GM23338 (cell line): ENCODE measurements at regions not wholly inside any gene's neighbourhood (a gene's known extent, or its start where the extent isn't known, plus 50 kb on each side); places are given as distances from the start of the nearest gene placed in this dataset.

Experiments
- CTCF ChIP-seq, 2 experiments: fragments of 200-600 bp in 1 of 2; sonication (generic) in 1 of 2; conservative IDR thresholded peaks; 2 replicates each; pipeline versions ENCODE4 v1.5.1 to v1.6.1; 2016 to 2017; ENCODE audit warnings: antibody characterized with exemption in 2 of 2, low read depth in 2 of 2, mild to moderate bottlenecking in 2 of 2, moderate library complexity in 1 of 2
- EZH2 ChIP-seq: fragments of 200-600 bp; sonication (generic); IDR thresholded peaks from one replicate; pipeline ENCODE4 v1.8.0; 2017; ENCODE audit warnings: antibody characterized with exemption, mild to moderate bottlenecking, low read depth; ENCODE audit not compliant: unreplicated experiment
- EZH2phosphoT487 ChIP-seq: fragments of 200-600 bp; sonication (generic); IDR thresholded peaks from one replicate; pipeline ENCODE4 v1.8.1; 2018; ENCODE audit warnings: antibody characterized with exemption; ENCODE audit not compliant: unreplicated experiment
- JUNB ChIP-seq: IDR thresholded peaks from one replicate; pipeline ENCODE4 v1.6.1; 2016; ENCODE audit warnings: antibody characterized with exemption; ENCODE audit not compliant: unreplicated experiment
- POLR2AphosphoS5 ChIP-seq: IDR thresholded peaks from 2 replicates; pipeline ENCODE4 v1.6.1; 2016; ENCODE audit warnings: antibody characterized with exemption, low read depth
- STAT1 ChIP-seq: IDR thresholded peaks from one replicate; pipeline ENCODE4 v1.6.1; 2016; ENCODE audit warnings: antibody characterized with exemption; ENCODE audit not compliant: unreplicated experiment
- ZNF331 ChIP-seq: fragments of 250-450 bp; sonication (Bioruptor Pico); IDR thresholded peaks from 2 replicates; pipeline ENCODE4 v1.5.0; 2020; ENCODE audit warnings: low read depth, mild to moderate bottlenecking, moderate library complexity
- TF ChIP-seq, protein P1 (sequence below): IDR thresholded peaks from one replicate; pipeline ENCODE4 v1.6.1; 2018; ENCODE audit warnings: antibody characterized with exemption; ENCODE audit not compliant: unreplicated experiment

DNA sequence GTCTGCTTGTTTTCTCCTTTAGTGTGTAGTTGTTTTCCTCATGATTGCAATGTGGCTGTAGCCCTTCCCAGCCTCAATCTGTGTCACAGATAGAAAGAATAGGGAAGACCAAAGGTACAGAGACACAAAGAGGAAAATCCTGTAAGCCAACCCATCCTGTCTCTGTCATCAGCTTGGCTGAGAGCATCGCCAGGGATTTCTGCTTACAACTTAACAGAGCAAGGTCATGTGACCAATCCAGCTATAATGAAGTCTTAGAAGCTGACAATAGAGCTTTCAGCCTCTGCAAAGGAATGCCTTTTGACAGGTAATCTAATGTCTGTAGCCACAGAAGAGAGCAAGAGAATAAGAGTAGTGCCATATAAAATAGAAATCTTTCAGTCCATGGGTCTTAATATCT, 1598.0 kb upstream of the AGA start:
- TF ChIP-seq STAT1 = no peak
- no peak for TF ChIP-seq CTCF (conservative IDR thresholded peaks at IDR 0.05; ENCODE audit: low read depth in 2 of 2)
- TF ChIP-seq, protein P1, sequence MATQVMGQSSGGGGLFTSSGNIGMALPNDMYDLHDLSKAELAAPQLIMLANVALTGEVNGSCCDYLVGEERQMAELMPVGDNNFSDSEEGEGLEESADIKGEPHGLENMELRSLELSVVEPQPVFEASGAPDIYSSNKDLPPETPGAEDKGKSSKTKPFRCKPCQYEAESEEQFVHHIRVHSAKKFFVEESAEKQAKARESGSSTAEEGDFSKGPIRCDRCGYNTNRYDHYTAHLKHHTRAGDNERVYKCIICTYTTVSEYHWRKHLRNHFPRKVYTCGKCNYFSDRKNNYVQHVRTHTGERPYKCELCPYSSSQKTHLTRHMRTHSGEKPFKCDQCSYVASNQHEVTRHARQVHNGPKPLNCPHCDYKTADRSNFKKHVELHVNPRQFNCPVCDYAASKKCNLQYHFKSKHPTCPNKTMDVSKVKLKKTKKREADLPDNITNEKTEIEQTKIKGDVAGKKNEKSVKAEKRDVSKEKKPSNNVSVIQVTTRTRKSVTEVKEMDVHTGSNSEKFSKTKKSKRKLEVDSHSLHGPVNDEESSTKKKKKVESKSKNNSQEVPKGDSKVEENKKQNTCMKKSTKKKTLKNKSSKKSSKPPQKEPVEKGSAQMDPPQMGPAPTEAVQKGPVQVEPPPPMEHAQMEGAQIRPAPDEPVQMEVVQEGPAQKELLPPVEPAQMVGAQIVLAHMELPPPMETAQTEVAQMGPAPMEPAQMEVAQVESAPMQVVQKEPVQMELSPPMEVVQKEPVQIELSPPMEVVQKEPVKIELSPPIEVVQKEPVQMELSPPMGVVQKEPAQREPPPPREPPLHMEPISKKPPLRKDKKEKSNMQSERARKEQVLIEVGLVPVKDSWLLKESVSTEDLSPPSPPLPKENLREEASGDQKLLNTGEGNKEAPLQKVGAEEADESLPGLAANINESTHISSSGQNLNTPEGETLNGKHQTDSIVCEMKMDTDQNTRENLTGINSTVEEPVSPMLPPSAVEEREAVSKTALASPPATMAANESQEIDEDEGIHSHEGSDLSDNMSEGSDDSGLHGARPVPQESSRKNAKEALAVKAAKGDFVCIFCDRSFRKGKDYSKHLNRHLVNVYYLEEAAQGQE = no peak
- no peak for TF ChIP-seq JUNB
- TF ChIP-seq EZH2 = no peak
- TF ChIP-seq ZNF331 (CRISPR knock-in tag) = no peak
- no peak for TF ChIP-seq POLR2AphosphoS5
- no peak for TF ChIP-seq EZH2phosphoT487
